IMR-90 (cell line): ENCODE measurements at regions not wholly inside any gene's neighbourhood (a gene's known extent, or its start where the extent isn't known, plus 50 kb on each side); places are given as distances from the start of the nearest gene placed in this dataset. TPM values are rescaled to one million over a fixed set of nuclear protein-coding genes. Genes with fewer than 3 reads are reported as not detected.

ENCODE experiments used
- RAD21 ChIP-seq: IDR thresholded peaks from 2 replicates; pipeline ENCODE4 v1.6.1; 2012; ENCODE audit warnings: low read length, improper control_type of control experiment
- microRNA-seq, 2 experiments: library from miRNA; stranded (forward) in 1 of 2; unstranded in 1 of 2; fragments of 10-50 nt in 1 of 2; fragments of <30 nt in 1 of 2; gene quantifications in 1 of 2; microRNA quantifications in 1 of 2; one replicate each; pipeline versions ENCODE3 to v1.1.0; 2013 to 2020; ENCODE audit not compliant: insufficient read depth in 1 of 2, insufficient read length in 1 of 2, unreplicated experiment in 1 of 2
- small RNA-seq, 5 experiments: library from RNA; depleted of rRNA; stranded (forward); fragments of <200 nt; gene quantifications; one replicate each; pipeline ENCODE3, GENCODE V24; 2012

DNA sequence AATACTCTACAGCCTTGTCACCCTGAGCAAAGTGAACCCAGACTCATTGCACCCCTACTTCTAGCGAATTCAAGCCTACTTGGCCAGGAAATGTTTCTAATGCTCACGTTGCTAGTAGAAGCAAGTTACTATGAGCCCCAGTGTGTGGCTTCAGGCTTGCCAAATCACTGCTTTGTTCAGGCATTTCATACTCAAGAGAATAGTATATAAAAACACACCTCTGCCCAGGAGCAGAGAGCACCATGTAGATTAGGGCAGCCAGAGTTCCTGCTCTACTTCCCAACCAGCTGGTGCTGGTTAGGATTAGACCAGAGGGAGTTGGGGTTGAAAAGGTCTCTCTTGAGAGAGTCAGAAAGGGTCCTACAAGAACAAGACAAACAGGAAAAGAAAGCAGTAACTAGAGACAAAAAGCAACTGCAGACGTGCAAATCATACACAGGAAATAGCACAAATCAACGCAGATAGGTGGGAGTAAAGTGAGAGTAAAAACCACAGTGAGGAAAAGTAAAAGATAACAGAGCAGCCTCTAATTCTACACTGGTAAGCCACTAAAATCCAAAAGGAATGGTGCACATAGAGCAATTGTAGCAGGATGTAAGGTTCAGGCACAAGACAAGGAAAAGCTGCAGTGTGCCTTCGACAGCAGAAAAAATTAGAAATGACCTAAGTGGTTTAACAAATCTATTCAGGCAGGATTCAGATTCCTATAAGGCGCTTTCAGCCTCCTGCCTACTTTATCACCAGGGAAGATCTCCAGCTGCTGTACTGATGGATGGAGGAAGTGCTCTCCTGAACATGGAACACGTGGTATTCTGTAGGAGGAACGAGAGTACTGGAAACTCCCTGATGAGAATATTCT lies 49.6 kb upstream of the KIF2A start (continued):
- no peak for TF ChIP-seq RAD21

Small RNA genes in the stretch of these regions (microRNA-seq; reads per million reads assigned to microRNA genes)
- gene RN7SKP157 (ENCODE audit: insufficient read depth, insufficient read length) (not detected), gene RNU6-913P (ENCODE audit: insufficient read depth, insufficient read length) (not detected)

Small RNA genes in the stretch of these regions (small RNA-seq; reads per million reads assigned to genes)
- gene RN7SKP157 (0 reads per million in 5 experiments), gene RNU6-913P (0 to 0.60 (median 0) reads per million in 5 experiments)
